SK-N-SH treated with all-trans-retinoic acid at 6 μM for 48 hours (cell line): ENCODE measurements at regions not wholly inside any gene's neighbourhood (a gene's known extent, or its start where the extent isn't known, plus 50 kb on each side); places are given as distances from the start of the nearest gene placed in this dataset.

Source experiments
- ATAC-seq: fragments of 200-7000 bp; cut with Tn5 transposase; 3 replicates; pipeline ENCODE4 v1.9.1; 2020; ENCODE audit warnings: mild to moderate bottlenecking, moderate library complexity
- ARNTL ChIP-seq: fragments of 450-650 bp; formaldehyde crosslinking; IDR thresholded peaks from 2 replicates; pipeline ENCODE4 v1.5.0; 2020; ENCODE audit warnings: low read depth, mild to moderate bottlenecking, moderate library complexity, borderline replicate concordance
- BACH2 ChIP-seq: fragments of 250-450 bp; sonication (Bioruptor Pico); IDR thresholded peaks from 2 replicates; pipeline ENCODE4 v1.9.0; 2021; ENCODE audit warnings: mild to moderate bottlenecking, borderline replicate concordance
- CREB5 ChIP-seq: fragments of 250-450 bp; sonication (Bioruptor Pico); IDR thresholded peaks from 2 replicates; pipeline ENCODE4 v1.5.1; 2020; ENCODE audit warnings: low read depth, mild to moderate bottlenecking, moderate library complexity
- CSDC2 ChIP-seq: fragments of 250-450 bp; sonication (Bioruptor Pico); IDR thresholded peaks from 2 replicates; pipeline ENCODE4 v1.5.0; 2020; ENCODE audit warnings: mild to moderate bottlenecking, moderate library complexity
- CSRNP3 ChIP-seq: fragments of 250-450 bp; sonication (Bioruptor Pico); IDR thresholded peaks from 2 replicates; pipeline ENCODE4 v1.5.1; 2021; ENCODE audit warnings: mild to moderate bottlenecking, moderate library complexity
- ESRRG ChIP-seq: fragments of 250-450 bp; sonication (Bioruptor Pico); IDR thresholded peaks from 2 replicates; pipeline ENCODE4 v1.6.1; 2021; ENCODE audit warnings: mild to moderate bottlenecking
- GLIS3 ChIP-seq: fragments of 250-450 bp; sonication (Bioruptor Pico); IDR thresholded peaks from 2 replicates; pipeline ENCODE4 v1.5.0; 2020; ENCODE audit warnings: mild to moderate bottlenecking, moderate library complexity
- ISL1 ChIP-seq: fragments of 250-450 bp; sonication (Bioruptor Pico); IDR thresholded peaks from 2 replicates; pipeline ENCODE4 v2.1.2; 2022; ENCODE audit warnings: mild to moderate bottlenecking, moderate library complexity
- PATZ1 ChIP-seq: fragments of 250-450 bp; sonication (Bioruptor Pico); IDR thresholded peaks from 2 replicates; pipeline ENCODE4 v1.8.0; 2020; ENCODE audit warnings: mild to moderate bottlenecking, moderate library complexity, borderline replicate concordance
- POU6F1 ChIP-seq: fragments of 250-450 bp; sonication (Bioruptor Pico); IDR thresholded peaks from 2 replicates; pipeline ENCODE4 v1.8.0; 2021; ENCODE audit warnings: low read depth, mild to moderate bottlenecking, moderate library complexity, borderline replicate concordance
- PPARA ChIP-seq: fragments of 250-450 bp; sonication (Bioruptor Pico); IDR thresholded peaks from 2 replicates; pipeline ENCODE4 v1.5.0; 2020; ENCODE audit warnings: mild to moderate bottlenecking, borderline replicate concordance
- RARB ChIP-seq: fragments of 250-450 bp; sonication (Bioruptor Pico); IDR thresholded peaks from 2 replicates; pipeline ENCODE4 v1.8.0; 2021; ENCODE audit warnings: mild to moderate bottlenecking, moderate library complexity
- SNAI2 ChIP-seq: fragments of 250-450 bp; sonication (Bioruptor Pico); IDR thresholded peaks from 2 replicates; pipeline ENCODE4 v1.5.0; 2020; ENCODE audit warnings: mild to moderate bottlenecking, moderate library complexity
- TCF4 ChIP-seq: fragments of 250-450 bp; sonication (Bioruptor Pico); IDR thresholded peaks from 2 replicates; pipeline ENCODE4 v1.8.0; 2021; ENCODE audit warnings: mild to moderate bottlenecking, moderate library complexity, borderline replicate concordance
- TOX ChIP-seq: fragments of 250-450 bp; sonication (Bioruptor Pico); IDR thresholded peaks from 2 replicates; pipeline ENCODE4 v1.8.0; 2021; ENCODE audit warnings: mild to moderate bottlenecking, moderate library complexity, borderline replicate concordance
- TSHZ2 ChIP-seq: fragments of 250-450 bp; sonication (Bioruptor Pico); IDR thresholded peaks from 2 replicates; pipeline ENCODE4 v1.5.0; 2020; ENCODE audit warnings: mild to moderate bottlenecking, moderate library complexity
- ZFP3 ChIP-seq: fragments of 250-450 bp; sonication (Bioruptor Pico); IDR thresholded peaks from 2 replicates; pipeline ENCODE4 v1.5.0; 2020; ENCODE audit warnings: mild to moderate bottlenecking, moderate library complexity
- ZNF565 ChIP-seq: fragments of 450-650 bp; formaldehyde crosslinking; conservative IDR thresholded peaks from 2 replicates; pipeline ENCODE4 v1.5.0; 2020; ENCODE audit warnings: low read depth, mild to moderate bottlenecking, moderate library complexity
- ZNF70 ChIP-seq: fragments of 450-650 bp; formaldehyde crosslinking; IDR thresholded peaks from 2 replicates; pipeline ENCODE4 v1.5.0; 2020; ENCODE audit warnings: mild to moderate bottlenecking, moderate library complexity
- ZNF8 ChIP-seq: fragments of 450-650 bp; formaldehyde crosslinking; IDR thresholded peaks from 2 replicates; pipeline ENCODE4 v1.5.0; 2020; ENCODE audit warnings: mild to moderate bottlenecking, moderate library complexity

GRCh38 chrX:38965888-38966287, 164.6 kb downstream of the MID1IP1 start:
- no peak for TF ChIP-seq TCF4
- TF ChIP-seq ZNF565 (CRISPR knock-in tag): no peak
- TF ChIP-seq TSHZ2 (CRISPR knock-in tag): no peak
- no peak for TF ChIP-seq ARNTL (CRISPR knock-in tag)
- no peak for TF ChIP-seq ZFP3 (CRISPR knock-in tag)
- TF ChIP-seq RARB: no peak
- TF ChIP-seq TOX: no peak
- TF ChIP-seq PPARA (CRISPR knock-in tag): no peak
- no peak for TF ChIP-seq SNAI2 (CRISPR knock-in tag)
- TF ChIP-seq BACH2 (CRISPR knock-in tag): no peak
- TF ChIP-seq GLIS3 (CRISPR knock-in tag): no peak
- TF ChIP-seq CSDC2 (CRISPR knock-in tag): no peak
- TF ChIP-seq CSRNP3 (CRISPR knock-in tag): no peak
- TF ChIP-seq PATZ1 (CRISPR knock-in tag): no peak
- TF ChIP-seq ZNF70 (CRISPR knock-in tag): no peak
- ATAC-seq: no peak

GRCh38 chrX:38968344-38969216, 167.3 kb downstream of the MID1IP1 start:
- no peak for TF ChIP-seq CREB5 (CRISPR knock-in tag)
- no peak for TF ChIP-seq ZNF8 (CRISPR knock-in tag)
- no peak for TF ChIP-seq TSHZ2 (CRISPR knock-in tag)
- TF ChIP-seq ARNTL (CRISPR knock-in tag): no peak
- no peak for TF ChIP-seq ISL1 (CRISPR knock-in tag)
- no peak for TF ChIP-seq PATZ1 (CRISPR knock-in tag)
- no peak for TF ChIP-seq CSRNP3 (CRISPR knock-in tag)
- TF ChIP-seq ZNF70 (CRISPR knock-in tag): no peak
- TF ChIP-seq CSDC2 (CRISPR knock-in tag): no peak
- no peak for TF ChIP-seq POU6F1 (CRISPR knock-in tag)
- no peak for TF ChIP-seq PPARA (CRISPR knock-in tag)
- no peak for TF ChIP-seq GLIS3 (CRISPR knock-in tag)
- no peak for TF ChIP-seq ESRRG (CRISPR knock-in tag)
- TF ChIP-seq ZNF565 (CRISPR knock-in tag): no peak
- no peak for TF ChIP-seq TOX
- TF ChIP-seq, all 23 proteins: peak for 0
- no peak for ATAC-seq
